SK-N-SH (cell line): ENCODE measurements at regions not wholly inside any gene's neighbourhood (a gene's known extent, or its start where the extent isn't known, plus 50 kb on each side); places are given as distances from the start of the nearest gene placed in this dataset.

Source experiments
- CTCF ChIA-PET: fragments of 300-600, 350-600 bp; formaldehyde crosslinking; extraction: SDS; loops from one replicate; lab custom pipeline; 2021; lab: Yijun Ruan, JAX
- POLR2A ChIA-PET: fragments of 350-600 bp; sonication (Branson Sonifier 250); formaldehyde crosslinking; extraction: SDS; loops from one replicate; lab custom pipeline; 2020; ENCODE audit warnings: antibody characterized with exemption, inconsistent platforms; lab: Yijun Ruan, JAX
- DNase-seq: peaks from one replicate; pipeline ENCODE4 v3.0.0; 2012
- H2AFZ ChIP-seq: fragments of 200-600 bp; sonication (generic); 2 replicates; pipeline ENCODE4 v1.8.1; 2016; ENCODE audit warnings: antibody characterized with exemption, mild to moderate bottlenecking, low read depth
- H3F3A ChIP-seq: fragments of 200-600 bp; sonication (generic); replicated peaks from 2 replicates; pipeline ENCODE3; 2016; ENCODE audit warnings: antibody characterized with exemption, mild to moderate bottlenecking; ENCODE audit not compliant: insufficient read depth
- H3K27ac ChIP-seq, 2 experiments: fragments of 200-500 bp in 1 of 2; fragments of 200-600 bp in 1 of 2; sonication (Bioruptor generic) in 1 of 2; sonication (generic), shearing (Covaris generic) in 1 of 2; 2 replicates each; pipeline versions ENCODE4 v1.5.1 to v1.6.1; 2014 to 2016; ENCODE audit warnings: low read depth in 2 of 2, inconsistent platforms in 1 of 2, low read length in 1 of 2, mild to moderate bottlenecking in 1 of 2, mixed read lengths in 1 of 2
- H3K27me3 ChIP-seq: fragments of 200-600 bp; sonication (generic), shearing (Covaris generic); 2 replicates; pipeline ENCODE4 v1.6.1; 2016; ENCODE audit warnings: mixed run types; ENCODE audit not compliant: insufficient read depth
- H3K36me3 ChIP-seq, 2 experiments: fragments of 200-500 bp in 1 of 2; fragments of 200-600 bp in 1 of 2; sonication (Bioruptor generic) in 1 of 2; sonication (generic) in 1 of 2; replicated peaks in 1 of 2; 2 replicates each; pipeline versions ENCODE3 to v1.5.1; 2014 to 2016; ENCODE audit warnings: low read length in 1 of 2, mild to moderate bottlenecking in 1 of 2; ENCODE audit not compliant: insufficient read depth in 2 of 2, control insufficient read depth in 1 of 2
- H3K4me1 ChIP-seq, 2 experiments: fragments of 200-500 bp in 1 of 2; fragments of 200-600 bp in 1 of 2; sonication (Bioruptor generic) in 1 of 2; sonication (generic), shearing (Covaris generic) in 1 of 2; 2 replicates each; pipeline versions ENCODE4 v1.5.1 to v1.6.1; 2014 to 2016; ENCODE audit warnings: low read depth in 1 of 2, low read length in 1 of 2, mixed run types in 1 of 2; ENCODE audit not compliant: insufficient read depth in 2 of 2, control insufficient read depth in 1 of 2
- H3K4me2 ChIP-seq: fragments of 200-600 bp; sonication (generic), shearing (Covaris generic); 2 replicates; pipeline ENCODE4 v1.6.1; 2017; ENCODE audit warnings: mixed run types
- H3K4me3 ChIP-seq, 2 experiments: fragments of 200-500 bp in 1 of 2; fragments of 200-600 bp in 1 of 2; sonication (Bioruptor generic) in 1 of 2; sonication (generic), shearing (Covaris generic) in 1 of 2; 2 replicates each; pipeline versions ENCODE4 v1.5.1 to v1.8.1; 2014 to 2016; ENCODE audit warnings: low read depth in 2 of 2, inconsistent platforms in 1 of 2, low read length in 1 of 2, mild to moderate bottlenecking in 1 of 2, mixed read lengths in 1 of 2, moderate library complexity in 1 of 2
- H3K79me2 ChIP-seq: fragments of 200-600 bp; sonication (generic); 2 replicates; pipeline ENCODE4 v1.8.1; 2017; ENCODE audit warnings: mild to moderate bottlenecking; ENCODE audit not compliant: insufficient read depth
- H3K9ac ChIP-seq: fragments of 200-600 bp; sonication (generic); 2 replicates; pipeline ENCODE4 v1.6.1; 2017; ENCODE audit warnings: mixed run types
- H3K9me2 ChIP-seq: fragments of 200-600 bp; sonication (generic); 2 replicates; pipeline ENCODE4 v1.6.1; 2017; ENCODE audit warnings: mixed run types
- H3K9me3 ChIP-seq: fragments of 200-600 bp; sonication (generic); 2 replicates; pipeline ENCODE4 v1.6.1; 2017; ENCODE audit warnings: mixed run types, mild to moderate bottlenecking, moderate library complexity
- H4K20me1 ChIP-seq: fragments of 200-600 bp; sonication (generic); 2 replicates; pipeline ENCODE4 v1.6.1; 2017; ENCODE audit warnings: mild to moderate bottlenecking, mixed run types; ENCODE audit not compliant: insufficient read depth
- CHD2 ChIP-seq: fragments of 150-350 bp; IDR thresholded peaks from 2 replicates; pipeline ENCODE4 v1.6.1; 2018; ENCODE audit warnings: low read length; ENCODE audit not compliant: partially characterized antibody
- CTCF ChIP-seq: fragments of 200-600 bp; sonication (generic); IDR thresholded peaks from 2 replicates; pipeline ENCODE4 v1.6.1; 2017; ENCODE audit warnings: antibody characterized with exemption, mild to moderate bottlenecking, moderate library complexity
- EP300 ChIP-seq, 2 experiments: IDR thresholded peaks; 2 replicates each; pipeline versions ENCODE4 v1.4.0 to v1.6.1; 2012; ENCODE audit warnings: borderline replicate concordance in 1 of 2, low read depth in 1 of 2, low read length in 1 of 2
- EZH2phosphoT487 ChIP-seq: fragments of 200-600 bp; sonication (generic); IDR thresholded peaks from 2 replicates; pipeline ENCODE4 v1.6.1; 2017; ENCODE audit warnings: low read depth, mixed run types, mild to moderate bottlenecking, antibody characterized with exemption, moderate library complexity, borderline replicate concordance
- FOSL2 ChIP-seq: IDR thresholded peaks from 2 replicates; pipeline ENCODE4 v1.4.0; 2012; ENCODE audit warnings: low read depth, mild to moderate bottlenecking, moderate library complexity, borderline replicate concordance
- FOXM1 ChIP-seq: IDR thresholded peaks from 2 replicates; pipeline ENCODE4 v1.4.0; 2012; ENCODE audit warnings: low read depth, mild to moderate bottlenecking
- GABPA ChIP-seq: IDR thresholded peaks from 2 replicates; pipeline ENCODE4 v1.4.0; 2012; ENCODE audit warnings: low read depth, mild to moderate bottlenecking
- GATA2 ChIP-seq: sonication (generic); formaldehyde crosslinking; IDR thresholded peaks from 2 replicates; pipeline ENCODE4 v1.5.0; 2020; ENCODE audit warnings: mild to moderate bottlenecking, missing genetic modification reagents
- MAX ChIP-seq: IDR thresholded peaks from 2 replicates; pipeline ENCODE4 v1.4.0; 2012; ENCODE audit warnings: low read depth
- MXI1 ChIP-seq: IDR thresholded peaks from 2 replicates; pipeline ENCODE4 v1.6.1; 2012; ENCODE audit warnings: mild to moderate bottlenecking, low read depth, low read length, improper control_type of control experiment
- NFIC ChIP-seq: IDR thresholded peaks from 2 replicates; pipeline ENCODE4 v1.4.0; 2012; ENCODE audit warnings: borderline replicate concordance
- POLR2AphosphoS5 ChIP-seq: IDR thresholded peaks from 2 replicates; pipeline ENCODE4 v1.6.1; 2012; ENCODE audit warnings: low read depth, low read length
- REST ChIP-seq: IDR thresholded peaks from 2 replicates; pipeline ENCODE4 v1.6.1; 2012; ENCODE audit warnings: mild to moderate bottlenecking, low read depth, low read length, moderate library complexity
- RFX5 ChIP-seq: IDR thresholded peaks from 2 replicates; pipeline ENCODE4 v1.6.1; 2012; ENCODE audit warnings: mild to moderate bottlenecking, improper control_type of control experiment, low read length
- SMC3 ChIP-seq: IDR thresholded peaks from 2 replicates; pipeline ENCODE4 v1.6.1; 2012; ENCODE audit warnings: low read depth, low read length, improper control_type of control experiment
- TAF1 ChIP-seq: IDR thresholded peaks from 2 replicates; pipeline ENCODE4 v1.6.1; 2012; ENCODE audit warnings: low read depth, mild to moderate bottlenecking, low read length, moderate library complexity, borderline replicate concordance
- TCF12 ChIP-seq: IDR thresholded peaks from 2 replicates; pipeline ENCODE4 v1.4.0; 2012
- TEAD4 ChIP-seq: IDR thresholded peaks from 2 replicates; pipeline ENCODE4 v1.4.0; 2012; ENCODE audit warnings: mild to moderate bottlenecking, borderline replicate concordance; ENCODE audit not compliant: insufficient read depth
- USF1 ChIP-seq: IDR thresholded peaks from 2 replicates; pipeline ENCODE4 v1.4.0; 2012; ENCODE audit warnings: low read depth, borderline replicate concordance
- USF2 ChIP-seq: fragments of 150-350 bp; IDR thresholded peaks from 2 replicates; pipeline ENCODE4 v1.6.1; 2017; ENCODE audit warnings: antibody characterized with exemption, low read length, low read depth, borderline replicate concordance
- YY1 ChIP-seq: IDR thresholded peaks from 2 replicates; pipeline ENCODE4 v1.4.0; 2012; ENCODE audit warnings: low read depth, mild to moderate bottlenecking
- WGBS: methylation state at CpG from one replicate; pipeline ENCODE4 v1.1.6; 2017; ENCODE audit warnings: low lambda C conversion rate; 5-methylcytosine and 5-hydroxymethylcytosine counted together

- ChIA-PET POLR2A (no interaction called here), CTCF (no interaction called here)
- WGBS: 2% methylated on average over 2 of the region's 2 CpGs
Measured at GRCh38 chr7:119578116-119578515, 694.9 kb upstream of the KCND2 start.

GRCh38 chr7:119594956-119595355, 678.0 kb upstream of the KCND2 start:
- Histone ChIP-seq H3F3A (no peaks in the 10 kb centered on the region), H3K4me1 (no peaks in the 10 kb centered on the region), H3K27me3 (no peaks in the 10 kb centered on the region), H3K79me2 (no peaks in the 10 kb centered on the region), H3K9ac (no peak overlapping the region), H3K9me3 (no peaks in the 10 kb centered on the region), H3K27ac (no peak overlapping the region), H3K36me3 (no peaks in the 10 kb centered on the region), H3K4me2 (no peak overlapping the region), H2AFZ (no peak overlapping the region), H3K9me2 (no peaks in the 10 kb centered on the region), H4K20me1 (no peaks in the 10 kb centered on the region), H3K4me3 (no peak overlapping the region)
- CTCF ChIA-PET: no interaction called here
- no peak for DNase-seq
- TF ChIP-seq EZH2phosphoT487 (no peak), YY1 (no peak), TCF12 (no peak), NFIC (no peak), TAF1 (no peak), GATA2 (CRISPR knock-in tag) (no peak), EP300 (IDR thresholded peaks at IDR 0.05; ENCODE audit: borderline replicate concordance in 1 of 2, low read depth in 1 of 2, low read length in 1 of 2) (no peak), GABPA (no peak), MXI1 (no peak), FOSL2 (no peak), TEAD4 (no peak), POLR2AphosphoS5 (no peak), MAX (no peak), CTCF (no peak), SMC3 (no peak), CHD2 (no peak), FOXM1 (no peak), REST (no peak)
- POLR2A ChIA-PET: no interaction called here
- 7% methylated on average over 4 of the region's 4 CpGs for WGBS

More at GRCh38 chr7:119578116-119578515, 694.9 kb upstream of the KCND2 start:
- TF ChIP-seq RFX5 (no peak), USF1 (no peak), USF2 (no peak)
- Histone ChIP-seq H3F3A (no peaks in the 10 kb centered on the region), H3K4me3 (no peak overlapping the region), H3K4me1 (no peaks in the 10 kb centered on the region), H4K20me1 (no peaks in the 10 kb centered on the region), H3K27ac (no peak overlapping the region), H3K27me3 (no peaks in the 10 kb centered on the region), H3K79me2 (no peaks in the 10 kb centered on the region), H3K9ac (no peak overlapping the region), H2AFZ (no peak overlapping the region), H3K4me2 (no peak overlapping the region), H3K9me2 (no peaks in the 10 kb centered on the region), H3K9me3 (no peaks in the 10 kb centered on the region; the same call in 1 of the 2 replicates), H3K36me3 (no peaks in the 10 kb centered on the region)
- DNase-seq: no peak
